Stimulated activated CD4-positive, alpha-beta T cell treated with anti-CD3 and anti-CD28 coated beads, Interleukin-4, amount 100 ng/mL, for 48 hours (primary cell): ENCODE measurements at regions not wholly inside any gene's neighbourhood (a gene's known extent, or its start where the extent isn't known, plus 50 kb on each side); places are given as distances from the start of the nearest gene placed in this dataset.
"Not testable (repeated sequence)": the region's sequence is repeated elsewhere in the genome, so short reads cannot be mapped to it uniquely, and the experiment has no call there.

Experiments
- DNase-seq, 2 donors: peaks; one replicate each; pipeline ENCODE4 v3.0.0-alpha.2; 2020; ENCODE audit warnings: low read depth in 2 of 2

GRCh38 chr13:33340631-33341030, 55.1 kb upstream of the STARD13 start:
- no peak for DNase-seq

GRCh38 chr13:33341861-33342452, 56.4 kb upstream of the STARD13 start:
- DNase-seq = no peak

- DNase-seq = no peak
Observed at GRCh38 chr13:33345842-33346241, 60.3 kb upstream of the STARD13 start.

- no peak for DNase-seq
Observed at GRCh38 chr13:33347861-33348260, 62.3 kb upstream of the STARD13 start.

- no peak for DNase-seq
Observed at GRCh38 chr13:33348366-33348765, 62.8 kb upstream of the STARD13 start.

- no peak for DNase-seq
Observed at GRCh38 chr13:33349288-33349985, 63.9 kb upstream of the STARD13 start.

- no peak for DNase-seq
Observed at GRCh38 chr13:33349986-33350826, 64.7 kb upstream of the STARD13 start.

- DNase-seq = no peak
Observed at GRCh38 chr13:33351319-33351718, 65.8 kb upstream of the STARD13 start.

- DNase-seq = no peak
Observed at GRCh38 chr13:33352041-33352440, 66.5 kb upstream of the STARD13 start.

- no peak for DNase-seq
Observed at GRCh38 chr13:33352526-33352925, 67.0 kb upstream of the STARD13 start.

GRCh38 chr13:33353210-33353609, 67.7 kb upstream of the STARD13 start:
- no peak for DNase-seq

GRCh38 chr13:33353646-33354045, 68.1 kb upstream of the STARD13 start:
- DNase-seq = no peak

GRCh38 chr13:33355201-33355895, 69.8 kb upstream of the STARD13 start:
- no peak for DNase-seq

GRCh38 chr13:33358076-33358475, 72.5 kb upstream of the STARD13 start:
- not testable (repeated sequence) for DNase-seq

GRCh38 chr13:33362986-33363727, 77.6 kb upstream of the STARD13 start:
- no peak for DNase-seq

- DNase-seq = no peak
Observed at GRCh38 chr13:33364192-33364591, 78.6 kb upstream of the STARD13 start.

- DNase-seq = no peak
Observed at GRCh38 chr13:33366469-33367062, 81.0 kb upstream of the STARD13 start.

GRCh38 chr13:33367171-33367895, 81.8 kb upstream of the STARD13 start:
- DNase-seq = no peak

- no peak for DNase-seq
Observed at GRCh38 chr13:33367926-33368325, 82.4 kb upstream of the STARD13 start.

- no peak for DNase-seq
Observed at GRCh38 chr13:33369073-33369472, 83.5 kb upstream of the STARD13 start.
